Erythroblast (primary cell): ENCODE measurements at regions not wholly inside any gene's neighbourhood (a gene's known extent, or its start where the extent isn't known, plus 50 kb on each side); places are given as distances from the start of the nearest gene placed in this dataset.

ENCODE experiments used
- DNase-seq, 2 experiments: peaks; one replicate each; lab custom pipeline; 2025; lab: John Stamatoyannopoulos, UW
- GATA1 ChIP-seq: IDR thresholded peaks from 2 replicates; pipeline ENCODE4 v1.6.1; 2011; ENCODE audit warnings: low read depth, mild to moderate bottlenecking, control low read depth, low read length, moderate library complexity
- POLR2A ChIP-seq: IDR thresholded peaks from 2 replicates; pipeline ENCODE4 v1.6.1; 2011; ENCODE audit warnings: mild to moderate bottlenecking, low read length

DNA sequence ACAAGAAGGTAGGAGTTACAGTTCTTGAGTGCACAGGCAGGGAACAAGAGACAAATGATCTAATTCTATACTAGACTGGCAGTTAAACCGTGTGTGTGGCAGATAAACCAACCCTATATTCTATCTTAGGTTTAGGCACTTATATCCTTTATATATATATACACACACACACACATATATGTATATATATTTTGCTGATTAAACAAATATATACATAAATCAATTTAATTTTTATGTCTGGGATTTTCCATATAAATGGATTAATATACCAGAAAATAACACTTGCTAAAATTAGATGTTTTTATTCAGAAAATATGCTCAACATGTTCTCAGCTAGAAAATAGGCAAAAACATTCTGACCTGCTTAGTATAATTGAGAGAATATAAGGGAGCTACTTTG is 887.9 kb upstream of the KLHL29 start:
- DNase-seq: no peak
- TF ChIP-seq POLR2A (no peak), GATA1 (no peak)

DNA sequence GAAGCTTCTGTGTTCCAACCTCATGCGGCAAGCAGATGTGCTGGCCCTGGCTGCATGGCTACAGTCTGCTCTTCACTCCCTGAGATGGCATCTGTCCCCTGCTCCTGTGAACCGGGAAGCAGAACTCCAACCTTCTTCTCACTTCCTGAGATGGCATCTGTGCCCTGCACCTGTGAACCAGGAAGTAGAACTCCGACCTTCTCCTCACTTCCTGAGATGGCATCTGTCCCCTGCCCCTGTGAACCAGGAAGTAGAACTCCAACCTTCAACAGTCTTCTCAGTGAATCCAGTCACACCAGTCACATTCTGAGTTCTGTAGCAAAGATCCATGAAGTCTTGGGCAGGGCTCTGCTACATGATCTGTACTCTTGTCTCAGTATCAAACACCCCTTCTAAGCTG is 887.2 kb upstream of the KLHL29 start:
- DNase-seq: no peak
- TF ChIP-seq POLR2A: no peak
- TF ChIP-seq GATA1: no peak

DNA sequence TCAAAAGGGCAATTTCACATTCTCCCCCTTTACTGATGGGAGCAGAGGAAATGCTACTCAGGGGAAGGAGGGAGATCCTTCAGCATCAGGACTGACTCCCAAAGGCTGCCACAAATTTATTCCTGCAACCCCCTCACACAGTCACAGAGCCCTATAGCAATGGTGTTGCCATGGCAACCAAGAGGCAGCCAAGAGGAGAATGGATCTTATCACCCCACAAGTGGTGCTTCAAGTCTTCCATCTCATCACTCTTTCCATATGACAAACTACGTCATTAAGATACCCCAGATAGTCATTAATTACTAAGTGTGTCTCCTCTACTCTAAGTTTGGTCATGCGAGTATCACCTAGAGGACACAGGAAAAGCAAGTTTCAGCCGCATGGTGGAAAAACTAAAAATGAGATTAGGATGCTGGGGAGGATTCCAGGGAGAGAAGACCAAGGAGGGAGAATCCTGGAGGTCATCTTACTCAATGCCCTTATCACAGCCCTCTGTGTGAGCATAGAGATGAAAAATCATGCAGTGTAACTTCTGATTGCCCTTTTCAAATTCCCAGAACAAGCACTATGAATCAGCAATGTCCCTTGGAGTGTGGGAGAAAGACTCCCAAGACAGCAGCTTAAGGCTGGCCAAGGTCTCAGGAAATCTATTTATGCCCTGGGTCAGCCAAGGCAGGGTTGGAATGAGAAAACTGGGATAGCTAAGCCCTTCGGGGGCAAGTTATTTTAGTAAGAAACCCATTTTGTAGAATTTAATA is 885.7 kb upstream of the KLHL29 start:
- TF ChIP-seq GATA1 (no peak), POLR2A (no peak)
- no peak for DNase-seq

DNA sequence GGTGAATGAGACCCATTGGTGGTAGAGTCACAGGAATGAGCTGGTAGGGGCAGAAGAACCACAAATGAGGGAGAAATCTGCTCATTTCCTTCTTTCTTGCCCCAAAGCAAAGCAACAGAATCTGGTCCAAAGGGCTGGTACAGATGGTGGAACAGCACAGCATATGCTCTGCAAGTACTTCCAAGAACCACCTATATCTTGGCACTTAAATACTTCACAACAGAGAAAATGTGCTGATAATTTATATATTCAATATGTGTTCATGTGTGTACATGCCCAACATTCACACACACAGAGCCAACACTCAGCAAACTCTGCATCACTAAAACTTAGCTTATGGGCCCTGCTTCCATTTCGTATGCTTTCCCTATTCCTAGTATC is 884.4 kb upstream of the KLHL29 start:
- no peak for DNase-seq
- TF ChIP-seq GATA1 (no peak), POLR2A (no peak)

DNA sequence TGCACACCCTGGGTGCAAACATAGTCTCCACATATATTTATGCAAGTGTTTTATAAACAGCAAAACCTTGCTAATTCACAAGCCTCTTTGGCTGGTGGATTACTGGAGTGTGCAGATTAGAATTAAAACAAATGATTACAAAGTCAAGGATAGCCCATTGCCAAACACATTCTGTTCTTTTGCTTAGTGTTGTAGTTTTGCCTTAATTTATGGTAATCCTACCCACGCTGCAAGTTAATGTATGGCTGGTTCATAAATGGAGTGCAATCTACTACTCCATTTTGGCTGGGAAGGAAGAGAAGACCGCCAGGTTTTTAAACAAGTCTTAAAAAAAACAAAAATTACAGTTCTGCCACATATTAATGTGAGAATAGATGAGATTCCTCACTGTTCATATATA is 883.1 kb upstream of the KLHL29 start:
- TF ChIP-seq GATA1 (no peak), POLR2A (no peak)

DNA sequence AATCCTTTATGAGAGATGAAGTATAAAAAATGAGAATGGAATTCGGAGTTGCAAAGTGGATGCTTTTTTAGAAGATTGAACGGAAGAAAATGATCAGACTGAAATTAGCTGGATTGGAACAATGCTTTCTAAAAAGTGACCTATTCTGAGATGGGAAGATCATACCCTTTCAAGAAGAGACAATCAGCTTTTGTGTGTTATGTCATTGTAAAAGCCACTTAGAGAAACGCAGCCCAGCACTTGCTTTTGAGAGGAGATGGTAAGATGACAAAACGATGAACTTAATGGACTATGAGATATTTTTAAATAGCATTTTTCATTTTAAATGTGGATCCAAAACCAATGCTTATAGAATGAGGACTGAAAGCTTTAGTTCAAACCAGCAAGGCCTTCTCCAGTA is 871.4 kb upstream of the KLHL29 start:
- DNase-seq: no peak
- TF ChIP-seq GATA1 (no peak), POLR2A (no peak)

More for the DNA sequence above, 883.1 kb upstream of the KLHL29 start:
- no peak for DNase-seq

DNA sequence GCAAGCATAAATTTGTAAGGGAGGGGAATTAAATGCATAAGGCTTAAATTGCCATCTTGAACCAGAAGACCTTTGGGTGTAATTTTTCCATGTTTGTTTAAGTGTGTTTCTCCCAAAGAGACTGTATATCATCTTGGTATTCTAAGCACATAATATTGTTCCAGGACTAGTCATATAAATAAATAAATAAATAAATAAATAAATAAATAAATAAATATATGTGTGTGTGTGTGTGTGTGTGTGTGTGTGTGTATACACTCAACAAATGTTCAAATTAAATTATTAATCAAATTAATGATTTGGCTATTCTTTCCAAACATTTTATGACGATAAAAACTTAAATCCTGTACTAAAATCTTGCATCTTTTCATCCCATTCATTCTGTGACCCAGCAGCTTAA is 867.8 kb upstream of the KLHL29 start:
- TF ChIP-seq POLR2A: no peak
- no peak for TF ChIP-seq GATA1
- DNase-seq: no peak

DNA sequence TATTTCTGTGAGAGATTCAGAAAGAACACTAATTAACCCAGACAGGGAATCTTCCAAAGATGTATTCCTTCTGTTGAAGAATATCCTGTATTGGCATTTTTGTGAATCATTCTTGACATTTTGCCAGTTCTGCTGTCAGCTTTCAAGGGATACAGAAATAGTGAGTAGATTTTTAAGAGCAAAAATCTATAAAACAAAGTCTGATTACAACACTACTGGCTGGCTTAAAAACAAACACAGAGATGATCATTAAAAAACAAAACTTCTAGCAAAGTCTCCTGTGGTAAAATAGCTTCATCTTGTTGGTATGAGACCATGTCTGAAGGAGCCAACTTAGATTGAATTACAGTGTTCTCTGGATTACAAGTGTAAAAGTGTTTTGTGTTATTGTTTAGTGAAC is 866.3 kb upstream of the KLHL29 start:
- DNase-seq: no peak
- TF ChIP-seq GATA1 (no peak), POLR2A (no peak)

DNA sequence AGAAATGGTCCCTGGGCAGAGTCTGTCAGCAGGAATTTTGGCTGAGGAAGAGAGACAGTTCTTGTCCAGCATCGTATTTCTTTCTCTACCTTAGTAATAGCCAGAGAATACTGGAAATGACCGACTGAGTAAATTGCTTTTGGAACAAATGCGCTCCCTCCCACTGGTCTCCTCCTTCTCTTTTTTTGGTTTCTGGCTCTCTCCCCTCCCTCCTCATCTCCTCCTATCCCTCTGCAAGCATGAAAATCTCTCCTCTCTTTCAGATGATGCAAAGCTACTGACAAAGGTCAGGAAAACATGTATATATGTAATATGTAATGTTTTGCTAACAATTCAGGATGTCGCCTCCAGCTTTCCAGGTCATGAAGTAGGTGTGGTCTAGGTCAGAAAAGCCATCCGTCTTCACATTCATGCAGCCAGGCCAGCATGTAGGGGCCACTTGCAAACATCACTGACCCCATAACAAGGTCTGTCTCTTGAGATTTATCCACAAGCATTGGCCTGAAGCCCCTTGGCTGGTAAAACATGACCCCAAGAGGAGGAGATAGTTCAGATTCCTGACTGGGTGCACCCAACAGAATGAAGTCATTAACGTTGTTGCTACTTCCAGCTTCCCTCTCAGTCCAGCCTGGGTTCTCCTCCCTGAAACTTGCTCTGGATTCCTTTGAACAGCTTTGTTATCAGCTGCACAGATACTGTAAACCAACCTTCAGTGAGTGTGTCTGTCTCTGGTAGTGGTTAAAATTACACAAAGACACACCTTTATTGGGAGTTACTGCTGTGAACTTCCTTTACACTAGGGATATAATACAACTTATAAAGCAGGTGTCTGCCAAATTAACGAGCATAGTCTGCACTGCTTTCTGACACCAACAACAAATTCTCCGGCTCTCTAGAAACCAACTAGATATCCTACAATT is 864.4 kb upstream of the KLHL29 start:
- DNase-seq: no peak
- TF ChIP-seq GATA1 (no peak), POLR2A (no peak)

DNA sequence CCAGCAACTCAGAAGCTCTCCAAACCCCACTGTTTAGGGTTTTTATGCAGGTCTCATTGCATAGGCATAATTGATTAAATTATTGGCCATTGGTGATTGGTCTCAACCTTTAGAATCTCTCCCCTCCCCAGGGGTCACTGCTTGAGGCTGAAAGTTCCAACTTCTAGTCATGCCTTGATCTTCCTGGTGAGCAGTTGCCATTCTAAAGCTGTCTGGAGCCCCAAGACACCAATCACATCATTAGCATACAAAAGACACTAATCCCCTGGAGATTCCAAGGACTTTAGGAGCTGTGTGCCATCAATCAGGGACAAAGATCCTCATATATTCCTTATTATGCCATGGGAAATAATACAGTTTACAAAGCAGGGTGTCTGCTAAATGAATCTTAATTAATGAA is 863.4 kb upstream of the KLHL29 start:
- TF ChIP-seq GATA1 (no peak), POLR2A (no peak)
- DNase-seq: no peak

DNA sequence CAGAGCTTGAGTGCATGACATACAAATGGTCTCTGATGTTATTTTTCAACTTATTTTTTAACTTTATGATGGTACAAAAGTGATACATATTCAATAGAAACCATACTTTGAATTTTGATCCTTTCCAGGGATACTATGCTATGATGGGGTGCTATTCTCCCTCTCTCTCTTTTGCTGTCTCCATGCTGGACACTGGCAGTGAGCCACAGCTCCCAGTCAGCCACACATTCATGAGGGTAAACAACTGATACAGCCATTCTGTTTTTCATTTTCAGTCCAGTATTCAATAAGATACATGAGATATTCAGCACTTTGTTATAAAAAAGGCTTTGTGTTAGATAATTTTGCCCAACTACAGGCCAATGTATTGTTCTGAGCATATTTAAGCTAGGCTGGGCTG is 859.3 kb upstream of the KLHL29 start:
- no peak for DNase-seq
- no peak for TF ChIP-seq POLR2A
- TF ChIP-seq GATA1: no peak

DNA sequence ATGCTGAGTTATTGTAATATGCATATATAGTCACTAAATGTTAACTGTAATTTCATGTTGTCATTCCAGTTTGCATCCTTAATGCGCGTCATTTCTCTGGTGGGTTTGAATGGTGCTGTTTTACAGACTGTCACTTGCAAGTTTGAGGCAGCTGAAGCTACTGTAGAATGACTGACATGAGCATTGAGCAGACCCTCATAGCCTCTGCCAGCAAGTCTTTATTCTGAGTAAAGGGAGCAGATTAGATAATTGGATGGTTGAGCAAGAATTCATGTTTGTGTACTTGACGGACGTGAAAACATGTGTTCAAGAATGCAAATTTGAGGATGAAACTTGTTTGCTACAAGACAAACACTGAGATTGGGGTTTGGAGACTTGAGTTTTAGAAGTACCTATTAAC is 854.8 kb upstream of the KLHL29 start:
- no peak for DNase-seq
- TF ChIP-seq POLR2A: no peak
- no peak for TF ChIP-seq GATA1

DNA sequence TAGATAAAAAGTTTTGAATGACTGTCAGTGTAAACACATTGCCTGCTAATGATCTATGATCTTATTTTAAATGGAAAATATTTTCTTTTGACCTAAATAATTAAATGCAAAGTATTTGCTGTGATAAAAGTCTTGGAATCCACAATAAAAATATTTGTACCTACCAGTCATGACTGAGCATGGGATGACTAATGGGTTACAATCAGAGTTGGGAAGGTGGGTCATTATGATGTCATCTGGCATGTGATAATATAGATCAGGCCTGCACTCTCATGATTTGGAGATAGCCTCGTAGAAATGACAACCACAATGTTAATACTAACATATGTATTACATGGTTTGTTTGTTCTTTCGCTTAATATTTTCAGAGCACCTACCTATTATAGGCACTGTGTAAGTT is 848.8 kb upstream of the KLHL29 start:
- DNase-seq: no peak
- TF ChIP-seq GATA1: no peak
- TF ChIP-seq POLR2A: no peak

DNA sequence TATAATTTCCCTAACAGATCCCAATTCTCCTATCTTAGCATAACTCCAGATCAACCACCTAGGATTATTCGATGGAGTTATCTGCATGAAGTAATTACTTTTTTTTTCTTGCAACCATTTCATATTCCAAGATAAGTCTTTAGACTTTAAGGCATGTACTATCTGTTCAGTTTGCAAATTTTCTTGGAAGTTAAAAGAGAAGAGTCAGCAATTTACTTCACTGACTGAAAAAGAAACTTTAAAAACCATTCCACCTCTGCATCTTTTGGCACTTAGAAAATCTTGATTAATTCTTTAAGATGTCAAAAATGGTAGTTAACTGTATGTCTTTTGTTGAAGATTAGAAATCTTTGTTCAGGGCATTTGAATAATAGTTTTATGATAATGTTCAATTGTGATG is 830.5 kb upstream of the KLHL29 start:
- TF ChIP-seq POLR2A (no peak), GATA1 (no peak)
- no peak for DNase-seq
